GM18951 (cell line): ENCODE measurements at regions not wholly inside any gene's neighbourhood (a gene's known extent, or its start where the extent isn't known, plus 50 kb on each side); places are given as distances from the start of the nearest gene placed in this dataset.
"Not testable (repeated sequence)": the region's sequence is repeated elsewhere in the genome, so short reads cannot be mapped to it uniquely, and the experiment has no call there.

Experiments used
- POLR2A ChIP-seq: IDR thresholded peaks from 4 replicates; pipeline ENCODE4 v1.6.1; 2011; ENCODE audit warnings: mild to moderate bottlenecking; ENCODE audit not compliant: insufficient read length, insufficient read depth; ENCODE audit errors: extremely low read depth
- in situ Hi-C: fragments of 300-500 bp; cut with MboI; formaldehyde crosslinking; loops from one replicate; pipeline ENCODE4 v1.12.0; 2022; ENCODE audit warnings: low sequenced_read_pairs, mixed read lengths, inconsistent platforms; ENCODE audit not compliant: unreplicated experiment

- no peak for TF ChIP-seq POLR2A
- in situ Hi-C loops = no loop called here
Measured at GRCh38 chr7:68715907-68716306, 882.4 kb upstream of the AUTS2 start.

- in situ Hi-C loops = no loop called here
- no peak for TF ChIP-seq POLR2A
Measured at GRCh38 chr7:68717176-68717575, 881.1 kb upstream of the AUTS2 start.

GRCh38 chr7:68718097-68718551, 880.2 kb upstream of the AUTS2 start:
- no peak for TF ChIP-seq POLR2A

GRCh38 chr7:68720697-68721096, 877.6 kb upstream of the AUTS2 start:
- in situ Hi-C loops = no loop called here
- TF ChIP-seq POLR2A = no peak

More at GRCh38 chr7:68718097-68718551, 880.2 kb upstream of the AUTS2 start:
- in situ Hi-C loops = no loop called here

GRCh38 chr7:68722044-68722443, 876.2 kb upstream of the AUTS2 start:
- in situ Hi-C loops = no loop called here
- TF ChIP-seq POLR2A = no peak

- in situ Hi-C loops = no loop called here
- no peak for TF ChIP-seq POLR2A
Measured at GRCh38 chr7:68724965-68725364, 873.3 kb upstream of the AUTS2 start.

- in situ Hi-C loops = no loop called here
- no peak for TF ChIP-seq POLR2A
Measured at GRCh38 chr7:68725843-68726785, 872.2 kb upstream of the AUTS2 start.

GRCh38 chr7:68728720-68729119, 869.6 kb upstream of the AUTS2 start:
- in situ Hi-C loops = not testable (repeated sequence)

- in situ Hi-C loops = no loop called here
- TF ChIP-seq POLR2A = no peak
Measured at GRCh38 chr7:68729371-68729770, 868.9 kb upstream of the AUTS2 start.

- TF ChIP-seq POLR2A = no peak
Measured at GRCh38 chr7:68730194-68730593, 868.1 kb upstream of the AUTS2 start.

GRCh38 chr7:68730964-68731363, 867.3 kb upstream of the AUTS2 start:
- in situ Hi-C loops = no loop called here
- no peak for TF ChIP-seq POLR2A

More at GRCh38 chr7:68730194-68730593, 868.1 kb upstream of the AUTS2 start:
- in situ Hi-C loops = no loop called here

- in situ Hi-C loops = no loop called here
- TF ChIP-seq POLR2A = no peak
Measured at GRCh38 chr7:68733219-68734153, 864.8 kb upstream of the AUTS2 start.

- no peak for TF ChIP-seq POLR2A
- in situ Hi-C loops = no loop called here
Measured at GRCh38 chr7:68734431-68734830, 863.8 kb upstream of the AUTS2 start.
